Astrocyte of the spinal cord (primary cell): ENCODE measurements at regions not wholly inside any gene's neighbourhood (a gene's known extent, or its start where the extent isn't known, plus 50 kb on each side); places are given as distances from the start of the nearest gene placed in this dataset.

Source experiments
- DNase-seq: peaks from one replicate; pipeline ENCODE4 v3.0.0; 2011; ENCODE audit warnings: low read depth, low spot score
- H3K4me3 ChIP-seq: 2 replicates; pipeline ENCODE4 v1.5.1; 2011; ENCODE audit warnings: low read depth, mild to moderate bottlenecking, low read length, moderate library complexity
- in situ Hi-C: cut with HindIII; loops from 2 replicates; pipeline ENCODE4 v1.10.0; 2017; ENCODE audit warnings: low sequenced_read_pairs
- TF ChIP-seq, protein P1 (sequence below): IDR thresholded peaks from 2 replicates; pipeline ENCODE4 v1.5.1; 2012; ENCODE audit warnings: low read depth, mild to moderate bottlenecking, low read length, inconsistent platforms

DNA sequence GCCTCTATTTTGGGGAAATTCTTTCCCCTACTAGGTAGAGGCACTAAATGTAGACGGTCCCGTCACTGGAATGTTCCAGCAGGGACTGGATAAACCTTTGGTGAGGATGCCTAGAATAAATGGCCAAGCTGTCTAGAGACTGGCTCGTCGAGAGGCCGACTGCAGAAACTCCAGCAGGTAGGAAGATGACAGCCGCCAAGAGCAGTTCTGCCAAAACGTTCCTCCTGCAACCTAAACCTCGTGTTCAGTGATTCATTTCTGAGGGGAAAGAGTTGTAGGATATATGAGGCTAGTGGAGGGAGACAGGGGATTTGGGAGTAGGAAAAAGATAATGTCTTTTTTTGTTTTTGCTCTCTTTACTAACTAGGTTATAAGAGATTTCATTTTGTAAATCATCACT lies 184.7 kb upstream of the GDF10 start:
- in situ Hi-C loops: no loop called here

DNA sequence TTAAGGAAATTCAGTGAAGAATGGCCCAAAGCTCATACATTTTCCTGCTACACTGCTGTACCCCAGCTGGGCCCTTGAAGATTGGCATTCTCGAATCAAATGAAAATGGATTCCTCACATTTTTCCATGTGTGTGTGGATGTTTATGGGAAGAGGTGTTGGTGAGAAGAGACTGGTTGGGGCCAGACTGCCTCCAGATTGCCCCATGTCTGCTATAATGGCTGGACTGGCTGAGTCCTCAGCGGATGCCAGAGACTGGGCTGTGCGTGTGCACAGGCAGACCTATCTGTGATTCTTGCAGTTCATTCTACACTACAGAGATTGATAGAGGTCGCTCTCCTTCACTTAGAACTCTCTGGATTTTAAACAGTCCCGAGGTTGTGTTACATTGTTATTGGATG lies 183.6 kb upstream of the GDF10 start:
- TF ChIP-seq, protein P1, sequence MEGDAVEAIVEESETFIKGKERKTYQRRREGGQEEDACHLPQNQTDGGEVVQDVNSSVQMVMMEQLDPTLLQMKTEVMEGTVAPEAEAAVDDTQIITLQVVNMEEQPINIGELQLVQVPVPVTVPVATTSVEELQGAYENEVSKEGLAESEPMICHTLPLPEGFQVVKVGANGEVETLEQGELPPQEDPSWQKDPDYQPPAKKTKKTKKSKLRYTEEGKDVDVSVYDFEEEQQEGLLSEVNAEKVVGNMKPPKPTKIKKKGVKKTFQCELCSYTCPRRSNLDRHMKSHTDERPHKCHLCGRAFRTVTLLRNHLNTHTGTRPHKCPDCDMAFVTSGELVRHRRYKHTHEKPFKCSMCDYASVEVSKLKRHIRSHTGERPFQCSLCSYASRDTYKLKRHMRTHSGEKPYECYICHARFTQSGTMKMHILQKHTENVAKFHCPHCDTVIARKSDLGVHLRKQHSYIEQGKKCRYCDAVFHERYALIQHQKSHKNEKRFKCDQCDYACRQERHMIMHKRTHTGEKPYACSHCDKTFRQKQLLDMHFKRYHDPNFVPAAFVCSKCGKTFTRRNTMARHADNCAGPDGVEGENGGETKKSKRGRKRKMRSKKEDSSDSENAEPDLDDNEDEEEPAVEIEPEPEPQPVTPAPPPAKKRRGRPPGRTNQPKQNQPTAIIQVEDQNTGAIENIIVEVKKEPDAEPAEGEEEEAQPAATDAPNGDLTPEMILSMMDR: no peak
- in situ Hi-C loops: no loop called here
- no peak overlapping the region for H3K4me3 ChIP-seq
- DNase-seq: no peak

More for the DNA sequence above, 184.7 kb upstream of the GDF10 start:
- TF ChIP-seq, protein P1: no peak
- no peak overlapping the region for H3K4me3 ChIP-seq
- DNase-seq: no peak

DNA sequence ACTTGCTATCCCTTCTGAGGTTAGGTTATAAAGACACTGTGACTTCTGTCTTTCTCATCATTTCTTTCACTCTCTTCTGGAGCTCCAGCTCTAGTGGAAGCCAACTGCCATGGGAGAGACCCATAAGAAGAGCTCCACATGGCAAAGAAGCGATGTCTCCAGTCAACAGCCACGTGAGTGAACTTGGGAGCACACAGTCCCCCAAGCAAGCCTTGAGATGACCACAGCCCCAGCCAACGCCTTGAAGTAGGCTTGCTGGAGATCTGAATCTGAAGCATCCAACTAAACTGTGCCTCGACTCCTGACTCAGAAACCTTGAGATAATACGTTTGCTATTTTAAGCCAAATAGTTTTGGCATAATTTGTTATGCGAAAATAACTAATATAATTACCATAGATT lies 181.7 kb upstream of the GDF10 start:
- H3K4me3 ChIP-seq: no peak overlapping the region
- no peak for DNase-seq
- in situ Hi-C loops: no loop called here
- TF ChIP-seq, protein P1: no peak

DNA sequence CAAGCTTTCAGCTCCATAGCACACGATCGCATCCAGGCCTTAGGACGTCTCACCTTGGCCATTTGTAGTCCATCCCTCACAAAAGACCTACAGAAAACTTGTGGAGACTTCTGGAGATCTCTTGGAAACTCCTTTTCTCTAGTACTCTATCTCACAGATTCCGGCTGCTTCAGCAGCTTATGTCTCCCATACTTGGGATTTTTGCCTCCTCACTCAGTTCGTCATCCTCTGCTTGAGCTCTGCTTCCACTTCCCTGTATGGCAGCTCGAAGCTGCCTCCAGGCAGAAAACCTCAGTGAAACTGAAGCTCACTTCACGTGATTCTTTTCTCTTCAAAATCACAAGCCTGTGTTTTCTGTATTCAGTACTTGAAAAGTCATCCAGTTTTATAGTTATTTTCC lies 178.7 kb upstream of the GDF10 start:
- H3K4me3 ChIP-seq: no peak overlapping the region
- TF ChIP-seq, protein P1: no peak
- DNase-seq: no peak
- in situ Hi-C loops: no loop called here

DNA sequence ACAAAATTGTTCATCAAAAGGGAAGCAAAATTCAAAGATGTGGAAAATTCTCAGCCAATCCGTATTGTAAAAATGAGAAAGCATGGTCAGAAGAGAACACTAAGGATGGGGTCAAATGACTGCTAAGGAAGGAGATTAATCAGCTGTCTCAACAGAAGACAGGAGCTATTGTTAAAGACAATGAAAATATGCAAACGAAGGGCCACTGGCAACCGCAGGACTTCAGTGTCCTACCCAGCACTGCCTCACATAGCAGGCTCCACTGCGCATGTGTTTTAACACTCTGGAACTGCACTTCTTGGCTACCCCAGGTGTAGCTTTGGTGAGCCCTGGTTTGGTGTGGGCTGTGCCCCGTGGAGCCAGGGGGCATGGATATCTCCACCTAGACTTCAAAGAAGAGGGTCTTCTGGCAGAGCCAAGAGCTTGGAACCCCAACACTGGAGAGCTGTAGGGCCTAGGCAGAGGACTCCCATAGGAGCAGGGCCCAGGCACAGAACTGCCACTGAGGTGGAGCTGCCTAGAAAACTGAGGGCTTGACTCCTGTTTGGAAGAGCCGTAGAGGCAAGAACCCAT lies 176.2 kb upstream of the GDF10 start:
- TF ChIP-seq, protein P1: no peak
- in situ Hi-C loops: no loop called here
- DNase-seq: no peak
- no peak overlapping the region for H3K4me3 ChIP-seq

DNA sequence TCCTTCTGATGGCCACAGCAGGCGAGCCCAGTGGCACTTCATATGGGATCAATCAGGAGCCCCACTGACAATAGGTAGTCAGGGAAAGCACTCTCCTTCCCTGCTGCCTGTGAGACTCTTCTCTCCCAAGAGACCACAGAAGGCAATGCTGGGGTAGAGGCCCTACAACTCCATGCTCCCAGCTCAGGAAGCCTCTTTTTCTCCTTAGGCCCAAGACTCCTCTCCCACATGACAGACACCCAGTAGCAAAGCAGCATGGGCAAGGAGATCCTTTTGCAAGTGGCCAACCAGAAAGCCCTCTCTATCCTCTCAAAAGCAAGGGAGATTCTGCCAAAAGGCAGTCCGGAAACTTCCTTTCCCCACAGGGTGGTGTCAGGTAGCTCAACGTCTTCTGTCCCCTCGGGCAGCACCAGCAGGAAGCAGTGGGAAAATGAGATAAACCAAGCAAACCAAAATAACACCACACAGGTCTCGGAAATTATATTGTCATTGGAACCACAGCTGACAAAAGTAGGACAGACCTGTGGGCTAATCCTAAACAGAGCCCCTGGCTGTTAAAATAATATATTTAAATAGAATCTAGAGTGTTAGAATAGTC lies 172.7 kb upstream of the GDF10 start:
- H3K4me3 ChIP-seq: no peak overlapping the region
- in situ Hi-C loops: no loop called here
- no peak for DNase-seq
- TF ChIP-seq, protein P1: no peak
